K562 (cell line): ENCODE measurements at regions not wholly inside any gene's neighbourhood (a gene's known extent, or its start where the extent isn't known, plus 50 kb on each side); places are given as distances from the start of the nearest gene placed in this dataset.

Source experiments
- ATAC-seq: fragments of 200-7000 bp; cut with Tn5 transposase; 3 replicates; pipeline ENCODE4 v1.9.1; 2020; ENCODE audit warnings: moderate library complexity
- BruUV-seq: library from RNA; stranded (reverse); fragments of 400-500 nt; replicated peaks from 2 replicates; lab custom pipeline; 2021; lab: Mats Ljungman, UMichigan
- CTCF ChIA-PET: fragments of 300-600 bp; formaldehyde crosslinking; extraction: SDS; loops from one replicate; lab custom pipeline; 2021; ENCODE audit warnings: low intra/inter-chr PET ratio; lab: Yijun Ruan, JAX
- POLR2A ChIA-PET: fragments of 300-600, 350-650 bp; sonication (Branson Sonifier 250); formaldehyde crosslinking; extraction: SDS; loops from one replicate; lab custom pipeline; 2021; ENCODE audit warnings: antibody characterized with exemption, inconsistent platforms; lab: Yijun Ruan, JAX
- DNase-seq, 4 experiments: peaks; one replicate each; pipeline versions ENCODE4 v3.0.0 to v3.0.0-alpha.2; 2011 to 2018; ENCODE audit warnings: low spot score in 3 of 4, mixed read lengths in 3 of 4; ENCODE audit errors: extremely low read depth in 1 of 4
- FAIRE-seq: peaks from 2 replicates; lab custom pipeline; 2011; peaks lifted over from hg19 to GRCh38; lab: Jason Lieb, UNC
- H2AFZ ChIP-seq: 2 replicates; pipeline ENCODE4 v1.6.0; 2011; ENCODE audit warnings: low read depth, low read length, control low read depth, inconsistent platforms
- H3K27ac ChIP-seq: fragments of 200-600 bp; 3 replicates; pipeline ENCODE4 v1.8.0; 2011; ENCODE audit warnings: low read depth, mild to moderate bottlenecking, control low read depth, inconsistent platforms, low read length, moderate library complexity, mixed read lengths; ENCODE audit errors: extremely low read depth
- H3K27me3 ChIP-seq, 2 experiments: fragments of 300-600 bp in 1 of 2; 2 replicates in 1 of 2; 3 replicates in 1 of 2; pipeline versions ENCODE4 v1.6.0 to v1.8.0; 2011; ENCODE audit warnings: inconsistent platforms in 2 of 2, low read length in 2 of 2, mild to moderate bottlenecking in 1 of 2, mixed read lengths in 1 of 2, moderate library complexity in 1 of 2; ENCODE audit not compliant: control insufficient read depth in 2 of 2, insufficient read depth in 2 of 2
- H3K36me3 ChIP-seq: fragments of 300-600 bp; 3 replicates; pipeline ENCODE4 v1.8.0; 2011; ENCODE audit warnings: mild to moderate bottlenecking, low read length, inconsistent platforms; ENCODE audit not compliant: control insufficient read depth, insufficient read depth
- H3K4me1 ChIP-seq, 2 experiments: fragments of 200-600 bp in 1 of 2; replicated peaks in 1 of 2; 2 replicates in 1 of 2; 3 replicates in 1 of 2; pipeline versions ENCODE4 v1.5.1 to v1.8.0; 2011; ENCODE audit warnings: inconsistent platforms in 2 of 2, low read length in 2 of 2, mild to moderate bottlenecking in 1 of 2, mixed read lengths in 1 of 2, moderate library complexity in 1 of 2; ENCODE audit not compliant: control insufficient read depth in 2 of 2, insufficient read depth in 2 of 2
- H3K4me2 ChIP-seq: 2 replicates; pipeline ENCODE4 v1.6.1; 2011; ENCODE audit warnings: low read length, control low read depth, inconsistent platforms, mixed read lengths; ENCODE audit not compliant: insufficient read depth
- H3K4me3 ChIP-seq: fragments of 200-600 bp; sonication (generic), shearing (Covaris generic); 2 replicates; pipeline ENCODE4 v1.5.1; 2016; ENCODE audit warnings: control low read depth, inconsistent platforms
- H3K79me2 ChIP-seq: fragments of 200-600 bp; 3 replicates; pipeline ENCODE4 v1.8.0; 2011; ENCODE audit warnings: low read length, inconsistent platforms; ENCODE audit not compliant: control insufficient read depth, insufficient read depth
- H3K9ac ChIP-seq, 2 experiments: 2 replicates each; pipeline versions ENCODE4 v1.6.0 to v1.6.1; 2011; ENCODE audit warnings: low read depth in 2 of 2, low read length in 2 of 2, control low read depth in 1 of 2, inconsistent platforms in 1 of 2, mild to moderate bottlenecking in 1 of 2, mixed read lengths in 1 of 2; ENCODE audit not compliant: insufficient read depth in 1 of 2
- H3K9me1 ChIP-seq: one replicate; pipeline ENCODE4 v1.6.0; 2011; ENCODE audit warnings: inconsistent platforms, mild to moderate bottlenecking, low read length, moderate library complexity; ENCODE audit not compliant: control insufficient read depth, insufficient read depth
- H3K9me3 ChIP-seq: replicated peaks from 2 replicates; pipeline ENCODE4 v1.5.1; 2011; ENCODE audit warnings: low read depth, low read length, inconsistent platforms; ENCODE audit not compliant: control insufficient read depth, insufficient read depth
- H4K20me1 ChIP-seq: replicated peaks from 2 replicates; pipeline ENCODE4 v1.6.1; 2011; ENCODE audit warnings: low read length, inconsistent platforms, mixed read lengths; ENCODE audit not compliant: control insufficient read depth, insufficient read depth
- FOXK1 ChIP-seq: sonication (generic); formaldehyde crosslinking; IDR thresholded peaks from 2 replicates; pipeline ENCODE4 v1.8.0; 2022; ENCODE audit warnings: missing genetic modification reagents, mild to moderate bottlenecking, borderline replicate concordance
- KAT8 ChIP-seq: fragments of 450-650 bp; IDR thresholded peaks from 2 replicates; pipeline ENCODE4 v1.6.1; 2016; ENCODE audit warnings: low read depth, mild to moderate bottlenecking
- RBFOX2 ChIP-seq: fragments of 200-400 bp; formaldehyde crosslinking; IDR thresholded peaks from 2 replicates; pipeline ENCODE4 v1.6.1; 2017; ENCODE audit warnings: low read depth, mild to moderate bottlenecking, low read length, moderate library complexity
- RFX5 ChIP-seq: IDR thresholded peaks from 2 replicates; pipeline ENCODE4 v1.6.1; 2011; ENCODE audit warnings: low read depth, mild to moderate bottlenecking, improper control_type of control experiment, low read length
- RHOXF2B ChIP-seq: fragments of 250-450 bp; sonication (Bioruptor Pico); conservative IDR thresholded peaks from 2 replicates; pipeline ENCODE4 v1.5.1; 2021
- SMAD2 ChIP-seq: fragments of 150-350 bp; IDR thresholded peaks from 2 replicates; pipeline ENCODE4 v1.6.1; 2014; ENCODE audit warnings: low read depth, mild to moderate bottlenecking, low read length
- SNIP1 ChIP-seq: fragments of 450-650 bp; IDR thresholded peaks from 2 replicates; pipeline ENCODE4 v1.7.1; 2017; ENCODE audit warnings: low read depth, mild to moderate bottlenecking
- TRIM24 ChIP-seq, 2 experiments: fragments of 450-650 bp; IDR thresholded peaks; 2 replicates each; pipeline ENCODE4 v1.6.1; 2016
- WGBS: fragments of 100-300 bp; shearing (Covaris generic); methylation state at CpG from one replicate; pipeline ENCODE4 v1.1.6; 2016; ENCODE audit warnings: low coverage, mixed read lengths; ENCODE audit not compliant: insufficient coverage; ENCODE audit errors: missing lambda C conversion rate; 5-methylcytosine and 5-hydroxymethylcytosine counted together
- in situ Hi-C: fragments of 300-500 bp; cut with MboI; formaldehyde crosslinking; loops from 4 replicates; pipeline ENCODE4 v1.15.0; 2018; ENCODE audit warnings: inconsistent platforms, mixed read lengths
- intact Hi-C: fragments of 100-400 bp; cut with micrococcal nuclease; formaldehyde crosslinking; loops from 2 replicates; pipeline ENCODE4 v1.14.2; 2022
- TF ChIP-seq, protein P1 (sequence below): fragments of 250-450 bp; sonication (Bioruptor Pico); IDR thresholded peaks from 2 replicates; pipeline ENCODE4 v1.9.0; 2021; ENCODE audit warnings: mild to moderate bottlenecking

- ATAC-seq (no peak), DNase-seq (no peak), FAIRE-seq (no peak)
- 3% methylated on average over 12 of the region's 13 CpGs for whole genome bisulfite sequencing
- in situ Hi-C loops (no loop called here), intact Hi-C loops (no loop called here)
- H3K4me3 ChIP-seq, result no peak overlapping the region
- no peak overlapping the region for H3K27ac ChIP-seq
- no peaks in the 10 kb centered on the region for H3K79me2 ChIP-seq
- BruUV-seq, result no TSS peak
- no peak overlapping the region for H2AFZ ChIP-seq
- H3K9ac ChIP-seq, result no peak overlapping the region
- H3K36me3 ChIP-seq, result no peaks in the 10 kb centered on the region
- POLR2A ChIA-PET, result interaction anchor here (0.6 kb wide), 1 partner anchor 871 kb away, joined by 3 read pairs; no protein-coding TSS in a partner anchor
- H3K27me3 ChIP-seq, result peaks cover 0 to 42% of the 10 kb centered on the region in 2 experiments; a peak in 2 of 5 replicates
- H3K4me1 ChIP-seq, result peaks cover 0 to 6% of the 10 kb centered on the region in 2 experiments; a peak in 1 of 5 replicates
- H3K9me3 ChIP-seq, result no peaks in the 10 kb centered on the region
- H3K9me1 ChIP-seq, result no peaks in the 10 kb centered on the region
- CTCF ChIA-PET, result no interaction called here
- H3K4me2 ChIP-seq, result no peak overlapping the region
- no peaks in the 10 kb centered on the region for H4K20me1 ChIP-seq
- TF ChIP-seq, protein P1, sequence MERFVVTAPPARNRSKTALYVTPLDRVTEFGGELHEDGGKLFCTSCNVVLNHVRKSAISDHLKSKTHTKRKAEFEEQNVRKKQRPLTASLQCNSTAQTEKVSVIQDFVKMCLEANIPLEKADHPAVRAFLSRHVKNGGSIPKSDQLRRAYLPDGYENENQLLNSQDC (CRISPR knock-in tag), result no peak
- no peak for TF ChIP-seq RFX5
Measured at GRCh38 chr22:47301820-47302475, 539.5 kb downstream of the TBC1D22A start.

DNA sequence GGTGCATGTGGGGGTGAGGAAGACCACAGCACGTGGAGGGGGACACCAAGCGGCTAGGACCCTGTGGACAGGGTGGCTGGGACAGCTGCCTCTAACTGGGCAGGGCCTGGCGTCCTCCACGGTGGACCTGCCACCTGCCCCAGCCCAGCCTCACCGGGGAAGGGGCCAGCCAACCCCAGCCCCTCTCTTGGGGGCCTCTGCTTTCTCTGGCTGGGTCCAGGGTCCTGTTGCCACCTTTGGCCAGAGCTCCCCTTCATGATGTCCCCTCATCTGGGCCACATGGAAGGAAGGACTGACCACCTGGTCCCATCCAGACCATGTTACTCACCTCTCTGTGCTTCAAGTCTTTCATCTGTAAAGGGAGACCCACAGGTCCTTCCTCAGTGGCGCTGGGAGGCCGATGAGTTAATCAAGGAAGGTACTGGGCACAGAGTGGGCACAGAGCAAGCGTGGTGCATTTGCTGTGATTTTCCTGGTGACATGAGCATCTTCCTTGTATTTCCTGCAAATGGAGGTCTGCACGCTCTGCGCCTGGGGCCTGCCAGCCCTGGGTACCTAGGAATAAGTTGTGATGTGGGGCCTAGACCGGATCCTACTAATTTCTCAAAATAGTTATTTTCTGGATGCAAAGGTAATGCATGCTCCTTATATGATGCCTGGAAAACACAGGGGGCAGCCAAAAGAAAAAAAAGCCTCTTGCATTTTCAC lies 538.4 kb downstream of the TBC1D22A start:
- Histone ChIP-seq H3K4me1 (peaks cover 0 to 6% of the 10 kb centered on the region in 2 experiments; a peak in 1 of 5 replicates), H3K4me2 (no peak overlapping the region), H3K27ac (no peak overlapping the region), H3K9me3 (no peaks in the 10 kb centered on the region), H2AFZ (no peak overlapping the region), H3K36me3 (no peaks in the 10 kb centered on the region), H3K9ac (no peak overlapping the region), H3K79me2 (no peaks in the 10 kb centered on the region), H3K4me3 (no peak overlapping the region), H4K20me1 (no peaks in the 10 kb centered on the region), H3K9me1 (no peaks in the 10 kb centered on the region), H3K27me3 (peaks cover 3 to 42% of the 10 kb centered on the region in 2 experiments; a peak in 2 of 5 replicates)
- POLR2A ChIA-PET, result no interaction called here
- 2% methylated on average over 11 of the region's 11 CpGs for WGBS
- in situ Hi-C loops (no loop called here), intact Hi-C loops (no loop called here)
- DNase-seq (no peak), FAIRE-seq (no peak), ATAC-seq (no peak)
- CTCF ChIA-PET, result no interaction called here
- TF ChIP-seq FOXK1 (CRISPR knock-in tag), result no peak
- no peak for TF ChIP-seq RHOXF2B
- TF ChIP-seq SNIP1, result no peak
- TF ChIP-seq RBFOX2, result no peak
- no peak for TF ChIP-seq SMAD2
- TF ChIP-seq TRIM24 (IDR thresholded peaks at IDR 0.05), result no peak
- TF ChIP-seq KAT8, result no peak
- BruUV-seq, result no TSS peak
